ENCODE measurements at regions not wholly inside any gene's neighbourhood (a gene's known extent, or its start where the extent isn't known, plus 50 kb on each side); places are given as distances from the start of the nearest gene placed in this dataset.

DNA sequence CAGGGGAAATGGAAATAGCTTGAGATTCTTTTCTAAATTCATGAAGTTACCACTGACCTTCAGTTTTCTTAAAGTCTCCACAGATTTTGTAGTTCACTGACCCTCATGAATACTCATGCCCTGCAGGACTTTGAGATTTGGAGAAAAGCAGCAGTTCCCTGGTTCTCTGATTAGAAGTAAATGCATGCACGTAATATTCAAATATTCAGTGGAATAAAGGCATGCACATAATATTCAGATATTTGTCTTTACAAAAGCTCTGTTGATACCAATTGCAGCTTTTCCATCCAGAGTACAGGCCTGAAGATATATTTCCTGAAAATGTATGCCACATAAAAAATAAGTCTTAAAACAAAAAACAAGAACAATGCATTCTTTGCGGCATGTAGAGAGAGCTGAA lies 219.8 kb downstream of the ADCYAP1 start:
- TF ChIP-seq GATA3 (IDR thresholded peaks at IDR 0.05; ENCODE audit: low read depth, low read length): no peak
- TF ChIP-seq GATA2 (IDR thresholded peaks at IDR 0.05; ENCODE audit: low read depth, low read length): no peak
